Gastrocnemius medialis (tissue), 4 donors: ENCODE measurements at regions not wholly inside any gene's neighbourhood (a gene's known extent, or its start where the extent isn't known, plus 50 kb on each side); places are given as distances from the start of the nearest gene placed in this dataset.
"Not testable (repeated sequence)": the region's sequence is repeated elsewhere in the genome, so short reads cannot be mapped to it uniquely, and the experiment has no call there.

ENCODE experiments used
- ATAC-seq, 2 donors: fragments of 150-250 bp; one replicate each; pipeline ENCODE4 v1.9.1; 2016
- DNase-seq, 2 donors: peaks; one replicate each; pipeline ENCODE4 v3.0.0-alpha.2; 2019
- H3K27ac ChIP-seq, 4 donors: fragments of 200-600 bp; sonication (generic); 1 replicate in 1 of 4; 2 replicates in 3 of 4; pipeline ENCODE4 v1.5.1; 2016 to 2018; ENCODE audit warnings: mild to moderate bottlenecking in 2 of 4, moderate library complexity in 1 of 4
- H3K27me3 ChIP-seq, 3 donors: fragments of 200-600 bp; sonication (generic) in 2 of 3; 1 replicate in 1 of 3; 2 replicates in 2 of 3; pipeline versions ENCODE4 v1.5.1 to v1.6.0; 2016 to 2019; ENCODE audit warnings: mild to moderate bottlenecking in 1 of 3, moderate library complexity in 1 of 3
- H3K36me3 ChIP-seq, 2 donors: fragments of 200-600 bp; sonication (generic) in 1 of 2; one replicate each; pipeline ENCODE4 v1.5.1; 2017 to 2018
- H3K4me1 ChIP-seq, 2 donors: fragments of 200-600 bp; sonication (generic) in 1 of 2; one replicate each; pipeline ENCODE4 v1.5.1; 2016 to 2017; ENCODE audit warnings: mild to moderate bottlenecking in 2 of 2
- H3K4me3 ChIP-seq, 4 donors: fragments of 200-600 bp; sonication (generic) in 3 of 4; 1 replicate in 1 of 4; 2 replicates in 3 of 4; pipeline ENCODE4 v1.5.1; 2016 to 2019; ENCODE audit warnings: mild to moderate bottlenecking in 2 of 4
- H3K9me3 ChIP-seq, 3 donors: fragments of 200-600 bp; sonication (generic) in 2 of 3; 1 replicate in 1 of 3; 2 replicates in 2 of 3; pipeline ENCODE4 v1.5.1; 2016 to 2019
- POLR2A ChIP-seq, 2 donors: fragments of 450-650 bp; IDR thresholded peaks; one replicate each; pipeline ENCODE4 v1.6.1; 2017; ENCODE audit warnings: antibody characterized with exemption in 2 of 2, mild to moderate bottlenecking in 2 of 2, moderate library complexity in 2 of 2
- in situ Hi-C, 4 donors: fragments of 200-750 bp; cut with MboI; loops; one replicate each; pipeline versions ENCODE4 v1.15.0 to v1.8.0; 2017; ENCODE audit warnings: low sequenced_read_pairs in 4 of 4
- intact Hi-C: fragments of 100-400 bp; cut with DNase I; formaldehyde crosslinking; loops from one replicate; pipeline ENCODE4 v1.15.1; 2023; ENCODE audit warnings: low total_unique reads
- TF ChIP-seq, protein P1 (sequence below), 5 experiments: fragments of 450-650 bp in 3 of 5; fragments of 200-600 bp in 2 of 5; sonication (generic) in 2 of 5; IDR thresholded peaks in 4 of 5; conservative IDR thresholded peaks in 1 of 5; 1 replicate in 4 of 5; 2 replicates in 1 of 5; pipeline ENCODE4 v1.5.1; 2016 to 2019; ENCODE audit warnings: antibody characterized with exemption in 5 of 5, mild to moderate bottlenecking in 3 of 5, moderate library complexity in 3 of 5

DNA sequence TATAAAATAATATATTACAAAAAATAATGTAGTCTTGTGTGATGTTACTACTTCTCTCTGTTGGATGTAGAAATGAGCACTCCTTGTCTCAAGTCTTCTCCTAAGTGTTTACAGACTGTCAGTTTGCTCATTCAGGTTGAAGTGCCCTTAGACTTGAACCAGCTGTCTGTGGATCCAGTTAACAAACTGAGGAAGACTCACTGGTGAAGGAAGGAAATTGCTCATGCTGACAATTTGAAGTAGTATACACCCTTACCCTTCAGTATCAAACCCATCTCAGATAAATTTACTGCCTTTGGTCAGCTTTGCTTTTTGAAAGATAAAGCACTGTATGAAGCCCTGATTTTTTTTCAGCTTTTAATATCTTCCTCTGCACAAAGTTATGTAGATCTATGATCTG is 854.2 kb upstream of the ZEB2 start:
- intact Hi-C loops (no loop called here), in situ Hi-C loops (no loop called here)
- Histone ChIP-seq H3K27ac (no peak overlapping the region), H3K4me3 (no peak overlapping the region), H3K9me3 (no peaks in the 10 kb centered on the region), H3K4me1 (no peaks in the 10 kb centered on the region), H3K36me3 (no peaks in the 10 kb centered on the region), H3K27me3 (no peaks in the 10 kb centered on the region)
- TF ChIP-seq, protein P1, sequence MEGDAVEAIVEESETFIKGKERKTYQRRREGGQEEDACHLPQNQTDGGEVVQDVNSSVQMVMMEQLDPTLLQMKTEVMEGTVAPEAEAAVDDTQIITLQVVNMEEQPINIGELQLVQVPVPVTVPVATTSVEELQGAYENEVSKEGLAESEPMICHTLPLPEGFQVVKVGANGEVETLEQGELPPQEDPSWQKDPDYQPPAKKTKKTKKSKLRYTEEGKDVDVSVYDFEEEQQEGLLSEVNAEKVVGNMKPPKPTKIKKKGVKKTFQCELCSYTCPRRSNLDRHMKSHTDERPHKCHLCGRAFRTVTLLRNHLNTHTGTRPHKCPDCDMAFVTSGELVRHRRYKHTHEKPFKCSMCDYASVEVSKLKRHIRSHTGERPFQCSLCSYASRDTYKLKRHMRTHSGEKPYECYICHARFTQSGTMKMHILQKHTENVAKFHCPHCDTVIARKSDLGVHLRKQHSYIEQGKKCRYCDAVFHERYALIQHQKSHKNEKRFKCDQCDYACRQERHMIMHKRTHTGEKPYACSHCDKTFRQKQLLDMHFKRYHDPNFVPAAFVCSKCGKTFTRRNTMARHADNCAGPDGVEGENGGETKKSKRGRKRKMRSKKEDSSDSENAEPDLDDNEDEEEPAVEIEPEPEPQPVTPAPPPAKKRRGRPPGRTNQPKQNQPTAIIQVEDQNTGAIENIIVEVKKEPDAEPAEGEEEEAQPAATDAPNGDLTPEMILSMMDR (IDR thresholded peaks at IDR 0.05 in 4 of 5, conservative IDR thresholded peaks at IDR 0.05 in 1 of 5): no peak
- ATAC-seq (no peak), DNase-seq (no peak)

DNA sequence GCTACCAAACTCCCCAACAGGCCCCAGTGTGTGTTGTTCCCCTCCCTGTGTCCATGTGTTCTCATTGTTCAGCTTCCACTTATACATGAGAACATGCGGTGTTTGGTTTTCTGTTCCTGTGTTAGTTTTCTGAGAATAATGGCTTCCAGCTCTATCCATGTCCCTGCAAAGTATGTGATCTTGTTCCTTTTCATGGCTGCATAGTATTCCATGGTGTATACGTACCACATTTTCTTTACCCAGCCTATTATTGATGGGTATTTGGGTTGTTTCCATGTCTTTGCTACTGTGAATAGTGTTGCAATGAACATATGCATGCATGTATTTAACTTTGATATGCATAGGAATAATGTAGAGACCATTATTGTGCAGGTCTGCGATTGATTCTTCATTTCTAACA is 847.4 kb upstream of the ZEB2 start:
- intact Hi-C loops, H3K36me3 ChIP-seq, in situ Hi-C loops, ATAC-seq, DNase-seq, H3K9me3 ChIP-seq, H3K27me3 ChIP-seq, H3K4me1 ChIP-seq, H3K4me3 ChIP-seq, H3K27ac ChIP-seq: not testable (repeated sequence)

DNA sequence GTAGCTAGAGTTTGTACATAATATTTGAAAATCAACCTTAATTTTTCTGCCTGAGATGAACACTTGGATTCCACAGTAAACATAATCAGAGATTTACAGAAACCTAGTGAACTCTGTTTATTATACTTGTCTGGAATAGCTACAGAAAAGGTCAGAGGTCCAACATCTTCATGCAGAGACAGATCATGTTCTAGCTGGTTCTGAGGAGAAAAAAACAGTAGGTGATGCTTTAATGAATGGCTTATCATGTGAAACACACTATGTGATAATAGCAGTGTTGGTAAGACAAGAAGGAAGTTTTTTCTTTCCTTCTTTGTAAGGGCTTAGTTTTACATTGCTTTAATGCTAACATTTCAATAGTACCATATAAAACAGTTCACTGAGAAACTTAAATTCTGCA is 846.4 kb upstream of the ZEB2 start:
- intact Hi-C loops: no loop called here
- Histone ChIP-seq H3K4me3 (no peak overlapping the region), H3K9me3 (no peaks in the 10 kb centered on the region), H3K27me3 (no peaks in the 10 kb centered on the region), H3K4me1 (no peaks in the 10 kb centered on the region), H3K27ac (no peak overlapping the region), H3K36me3 (no peaks in the 10 kb centered on the region)
- TF ChIP-seq, protein P1 (IDR thresholded peaks at IDR 0.05 in 4 of 5, conservative IDR thresholded peaks at IDR 0.05 in 1 of 5): no peak
- no peak for TF ChIP-seq POLR2A (IDR thresholded peaks at IDR 0.05)
- in situ Hi-C loops: no loop called here
- no peak for ATAC-seq
- DNase-seq: no peak

DNA sequence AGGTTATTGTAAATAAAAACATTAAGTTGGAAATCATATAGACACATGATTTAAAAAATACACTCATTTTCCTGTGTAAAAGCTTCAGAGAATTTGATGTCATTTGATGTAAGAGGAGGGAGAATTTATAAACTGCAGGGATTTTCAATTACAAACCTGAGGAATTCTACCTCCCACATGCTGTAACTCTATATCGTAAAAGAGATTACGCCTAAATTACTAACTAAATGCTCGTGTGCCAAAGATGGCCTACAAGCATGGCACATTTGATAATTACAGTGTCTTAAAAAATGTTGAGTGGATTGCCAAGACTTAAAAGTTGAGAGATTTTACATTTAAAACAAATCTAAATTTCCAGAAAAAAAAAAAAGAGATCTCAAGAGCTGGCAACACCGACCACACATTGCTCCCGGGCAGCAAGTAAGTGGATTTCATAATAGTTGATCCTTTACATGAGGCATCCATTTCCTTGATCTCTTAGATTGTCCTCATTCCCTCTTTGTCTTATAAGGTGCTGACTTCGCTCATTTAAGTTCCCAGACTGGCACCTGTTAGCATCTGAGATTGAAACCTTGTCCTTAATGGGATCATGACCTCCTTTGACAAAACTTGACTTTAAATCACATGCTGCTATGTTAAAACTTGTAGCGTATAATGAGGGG is 840.3 kb upstream of the ZEB2 start:
- H3K9me3 ChIP-seq: no peaks in the 10 kb centered on the region
- no peak for DNase-seq
- no peaks in the 10 kb centered on the region for H3K36me3 ChIP-seq
- intact Hi-C loops (no loop called here), in situ Hi-C loops (no loop called here)
- no peak for ATAC-seq
- no peaks in the 10 kb centered on the region for H3K27me3 ChIP-seq
- no peaks in the 10 kb centered on the region for H3K4me1 ChIP-seq
- no peak overlapping the region for H3K27ac ChIP-seq
- TF ChIP-seq, protein P1 (IDR thresholded peaks at IDR 0.05 in 4 of 5, conservative IDR thresholded peaks at IDR 0.05 in 1 of 5): no peak
- no peak for TF ChIP-seq POLR2A (IDR thresholded peaks at IDR 0.05)
- H3K4me3 ChIP-seq: no peak overlapping the region

DNA sequence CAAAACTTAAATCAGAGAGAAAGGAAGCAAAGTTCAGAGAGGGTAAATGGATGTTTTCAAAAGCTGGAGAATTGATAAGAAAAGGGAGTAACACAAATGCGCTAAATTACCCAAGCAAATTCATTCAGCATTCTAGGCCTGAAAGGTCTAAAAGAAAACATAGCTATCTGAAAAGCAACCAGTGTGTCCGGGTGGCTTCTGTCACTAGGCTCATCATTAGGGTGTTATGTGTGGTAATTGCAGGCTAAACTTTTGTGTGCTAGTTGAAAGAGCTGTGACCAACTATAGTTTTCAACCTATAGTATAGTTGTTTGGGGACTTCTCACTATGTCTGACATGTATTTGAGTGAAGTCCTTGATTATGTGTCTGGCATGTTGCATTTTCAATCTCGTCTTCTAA is 839.6 kb upstream of the ZEB2 start:
- no peak overlapping the region for H3K27ac ChIP-seq
- no peak for TF ChIP-seq POLR2A (IDR thresholded peaks at IDR 0.05)
- TF ChIP-seq, protein P1 (IDR thresholded peaks at IDR 0.05 in 4 of 5, conservative IDR thresholded peaks at IDR 0.05 in 1 of 5): no peak
- no peak overlapping the region for H3K4me3 ChIP-seq
- no peaks in the 10 kb centered on the region for H3K27me3 ChIP-seq
- intact Hi-C loops (no loop called here), in situ Hi-C loops (no loop called here)
- H3K4me1 ChIP-seq: no peaks in the 10 kb centered on the region
- H3K9me3 ChIP-seq: no peaks in the 10 kb centered on the region
- no peaks in the 10 kb centered on the region for H3K36me3 ChIP-seq
- ATAC-seq: no peak
- no peak for DNase-seq
